Activated T-helper 9 cell treated with anti-CD3 and anti-CD28 coated beads, Interleukin-2, amount 50 U/mL, for 16 hours (primary cell): ENCODE measurements at regions not wholly inside any gene's neighbourhood (a gene's known extent, or its start where the extent isn't known, plus 50 kb on each side); places are given as distances from the start of the nearest gene placed in this dataset.
A peak's percentile ranks its signal among the peaks of the same experiment; 100 is the strongest.

ENCODE experiments used
- DNase-seq: peaks from one replicate; pipeline ENCODE4 v3.0.0-alpha.2; 2020; ENCODE audit warnings: low read depth

DNA sequence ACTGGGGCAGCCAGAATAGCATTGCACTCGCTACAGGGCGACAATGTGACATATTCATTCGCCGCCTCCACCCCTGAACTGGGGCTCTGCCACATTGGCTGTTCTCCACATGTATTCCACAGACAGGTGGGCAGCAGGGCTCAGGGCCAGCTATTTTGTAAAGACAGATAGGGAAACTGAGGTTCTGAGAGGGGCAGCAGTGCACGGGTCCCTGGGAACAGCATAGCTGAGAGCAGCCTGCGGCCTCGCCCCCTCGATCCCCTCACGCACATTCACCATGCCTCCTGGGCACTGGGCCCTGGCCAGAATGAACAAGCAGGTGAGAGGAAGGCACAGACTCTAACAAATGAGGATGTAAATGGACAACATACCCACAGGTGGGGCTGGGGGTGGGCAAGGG is 75.0 kb upstream of the SPATA12 start:
- DNase-seq = no peak

DNA sequence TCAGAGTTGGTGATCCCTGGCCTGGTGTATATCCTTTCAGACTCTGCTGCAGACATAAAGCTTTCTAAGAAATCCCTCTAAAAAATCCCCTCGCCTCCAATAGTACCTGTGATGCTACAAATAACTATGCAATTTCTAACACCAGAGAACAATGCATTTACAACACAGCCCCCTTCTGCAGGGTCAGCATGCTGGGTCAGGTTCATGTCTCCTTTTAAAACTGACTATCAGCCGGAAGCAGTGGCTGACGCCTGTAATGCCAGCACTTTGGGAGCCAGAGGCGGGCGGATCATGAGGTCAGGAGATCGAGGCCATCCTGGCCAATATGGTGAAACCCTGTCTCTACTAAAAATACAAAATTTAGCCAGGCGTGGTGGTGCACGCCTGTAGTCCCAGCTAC is 77.0 kb upstream of the SPATA12 start:
- DNase-seq = no peak

DNA sequence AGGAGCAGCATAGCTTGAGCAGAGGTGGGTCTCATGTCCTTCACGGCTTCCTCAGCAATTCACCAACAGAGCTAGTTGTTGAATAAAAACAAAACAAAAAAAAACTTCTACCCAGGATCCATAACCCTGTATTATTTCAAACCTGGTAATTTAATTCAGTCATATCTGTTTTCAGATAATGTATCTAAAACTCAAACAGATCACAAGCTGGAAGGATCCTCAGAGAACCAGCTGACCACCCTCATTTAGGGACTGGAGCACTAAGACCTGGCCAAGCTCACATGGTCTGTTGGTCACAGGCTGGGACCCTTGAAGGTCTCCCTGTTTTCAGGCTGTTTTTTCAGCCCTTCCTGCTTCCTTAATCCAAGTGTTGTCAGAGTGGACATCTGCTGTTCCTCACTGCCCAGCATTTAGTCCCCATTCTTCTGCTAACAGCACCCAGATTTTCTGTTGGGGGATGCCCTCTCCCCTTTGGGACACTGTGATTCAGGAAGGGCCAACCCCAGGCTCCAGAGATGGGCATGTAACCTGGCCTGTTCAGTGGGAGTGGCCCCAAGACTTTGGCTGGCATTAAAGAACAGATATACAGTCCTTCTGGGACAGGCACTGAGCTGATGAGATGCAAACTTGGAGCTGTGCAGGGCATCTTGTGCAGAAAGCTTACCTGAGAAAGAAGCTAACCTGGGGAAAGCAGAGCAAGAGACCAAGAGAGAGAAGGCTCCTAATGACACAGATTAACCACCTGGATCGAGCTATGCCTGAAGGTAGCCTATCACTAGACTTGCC is 78.8 kb upstream of the SPATA12 start:
- no peak for DNase-seq

DNA sequence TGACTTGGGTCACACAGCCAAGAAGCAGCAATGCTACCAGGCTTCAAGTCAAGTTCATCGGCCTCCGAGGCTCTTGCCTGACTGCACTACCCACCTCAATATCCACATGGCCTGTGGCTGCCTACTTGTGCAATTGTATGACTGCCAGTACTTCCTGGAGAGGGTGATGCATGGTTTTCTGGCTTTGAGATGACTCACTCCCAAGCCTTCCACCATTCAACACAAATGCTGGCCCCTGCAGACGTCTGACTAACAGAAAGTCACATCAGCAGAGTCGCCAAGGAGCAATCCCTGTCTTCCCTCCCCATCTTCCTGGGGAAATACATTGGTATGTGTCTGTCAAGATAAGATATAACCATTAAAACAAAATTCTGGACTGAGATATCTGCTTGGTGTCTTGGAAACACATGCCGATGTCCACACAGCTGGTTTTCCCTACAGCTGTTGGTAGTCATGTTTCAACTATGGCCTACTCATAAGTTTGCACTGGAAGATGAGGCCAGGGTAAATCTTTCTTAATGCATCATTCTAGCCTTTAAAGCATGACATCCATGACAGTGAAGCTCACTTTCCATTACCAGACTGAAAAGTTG is 79.6 kb upstream of the SPATA12 start:
- peak; percentile 28 for DNase-seq

DNA sequence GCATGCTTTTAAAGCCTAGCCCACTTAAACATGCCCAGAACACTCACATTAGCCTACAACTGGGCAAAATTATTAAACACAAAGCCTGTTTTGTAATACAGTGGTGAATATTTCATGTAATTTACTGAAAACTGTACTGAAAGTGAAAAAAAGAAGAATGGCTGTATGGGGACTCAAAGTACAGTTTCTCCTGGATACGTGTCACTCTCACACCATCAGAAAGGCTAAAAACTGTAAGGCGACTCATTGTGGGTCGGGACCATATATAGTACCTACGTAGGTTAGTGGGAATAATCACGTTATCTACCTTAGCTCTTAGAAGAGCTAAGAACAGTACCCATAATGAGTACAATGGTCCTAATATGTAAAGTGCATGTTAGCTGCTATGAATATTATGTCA is 80.2 kb upstream of the SPATA12 start:
- DNase-seq = no peak

DNA sequence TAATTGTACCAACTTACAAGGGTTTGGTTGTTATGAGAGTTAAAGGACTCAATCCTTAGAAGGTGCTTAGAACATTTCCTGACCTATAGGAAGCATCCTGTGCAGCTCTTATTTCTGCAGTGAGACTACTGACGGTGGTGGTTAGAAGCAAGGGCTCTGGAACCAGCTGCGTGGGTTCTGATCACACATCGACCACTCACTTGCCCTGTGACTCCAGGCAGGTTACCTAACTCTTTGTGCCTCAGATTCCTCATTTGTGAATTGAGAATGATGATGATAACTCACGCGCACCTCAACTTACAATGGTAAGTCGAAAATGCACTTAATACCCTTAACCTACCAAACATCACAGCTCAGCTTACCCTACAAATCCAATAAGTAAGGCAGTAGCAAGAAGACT is 80.7 kb upstream of the SPATA12 start:
- DNase-seq = no peak

DNA sequence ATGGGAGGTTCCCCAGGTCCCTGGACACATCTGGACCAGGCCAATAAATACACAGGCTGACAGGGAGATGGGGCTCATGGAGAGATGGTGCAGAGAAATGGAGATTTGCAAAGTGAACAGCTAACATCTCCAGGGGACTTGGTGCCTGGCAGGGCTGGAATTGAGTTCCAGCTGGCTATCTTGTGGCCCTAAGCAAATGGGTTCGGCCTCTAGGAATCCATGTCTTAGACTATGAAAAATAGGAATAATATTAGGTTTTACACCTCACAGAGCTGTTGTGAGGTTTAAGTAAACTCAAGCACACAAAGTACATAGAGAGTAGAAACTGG is 82.9 kb upstream of the SPATA12 start:
- no peak for DNase-seq

DNA sequence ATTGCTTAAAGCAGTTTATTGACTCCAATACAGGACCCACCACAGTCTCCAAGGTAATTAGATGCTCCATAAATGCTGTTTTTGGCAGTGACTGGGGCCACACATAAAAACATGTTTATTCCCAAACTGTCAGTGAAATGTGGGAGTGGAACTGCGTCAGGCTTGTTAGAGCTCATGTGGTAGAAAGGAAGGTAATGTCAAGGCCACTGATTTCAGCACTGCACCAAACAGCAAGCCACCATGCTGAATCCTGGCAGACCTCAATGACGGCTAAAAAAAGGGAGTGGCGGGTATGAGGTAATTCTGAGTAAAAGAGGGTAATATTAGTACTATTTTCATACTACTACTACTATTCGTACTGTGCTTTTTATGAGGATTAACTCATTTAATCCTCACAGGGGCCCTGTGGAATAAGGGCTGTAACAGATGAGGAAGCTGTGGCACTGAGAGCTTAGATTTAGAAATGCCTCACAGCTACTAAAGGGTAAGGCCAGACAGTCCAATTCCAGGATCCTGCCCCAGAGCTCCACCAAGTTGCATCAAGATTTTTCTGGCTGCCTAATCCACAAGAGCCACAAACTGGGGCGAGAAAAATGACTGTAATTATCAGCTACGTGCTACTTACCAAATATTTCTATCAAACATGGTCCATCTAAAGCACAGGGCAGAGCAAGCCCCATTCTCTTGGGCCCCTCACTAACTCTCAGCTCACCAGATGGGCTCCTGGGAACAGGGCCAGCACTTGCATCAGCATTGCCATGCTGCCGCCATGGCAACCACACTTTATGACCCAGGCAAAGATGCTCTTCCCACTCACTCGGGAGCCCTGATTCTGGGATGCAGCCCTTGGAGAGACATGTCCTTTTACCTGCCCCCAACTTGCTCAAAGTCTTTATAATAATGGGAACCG is 83.6 kb upstream of the SPATA12 start:
- DNase-seq = no peak

DNA sequence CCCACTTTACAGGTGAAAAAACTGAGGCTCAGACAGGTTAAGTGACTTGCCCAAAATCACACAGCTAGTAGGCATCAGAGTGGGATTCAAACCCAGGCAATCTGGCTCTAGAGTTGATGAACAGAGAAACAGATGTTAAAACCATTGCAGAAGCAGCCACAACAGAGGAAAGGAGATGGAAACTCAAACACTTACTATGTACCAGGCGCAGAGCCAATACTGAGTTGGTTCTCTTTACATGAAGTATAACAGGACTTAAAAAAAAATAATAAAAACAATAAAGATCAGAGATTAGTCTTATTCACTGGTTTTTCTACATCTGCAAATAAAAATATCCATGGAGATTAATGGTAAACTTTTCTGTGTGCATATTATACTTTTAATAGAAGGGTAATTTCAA is 84.9 kb upstream of the SPATA12 start:
- DNase-seq = no peak

DNA sequence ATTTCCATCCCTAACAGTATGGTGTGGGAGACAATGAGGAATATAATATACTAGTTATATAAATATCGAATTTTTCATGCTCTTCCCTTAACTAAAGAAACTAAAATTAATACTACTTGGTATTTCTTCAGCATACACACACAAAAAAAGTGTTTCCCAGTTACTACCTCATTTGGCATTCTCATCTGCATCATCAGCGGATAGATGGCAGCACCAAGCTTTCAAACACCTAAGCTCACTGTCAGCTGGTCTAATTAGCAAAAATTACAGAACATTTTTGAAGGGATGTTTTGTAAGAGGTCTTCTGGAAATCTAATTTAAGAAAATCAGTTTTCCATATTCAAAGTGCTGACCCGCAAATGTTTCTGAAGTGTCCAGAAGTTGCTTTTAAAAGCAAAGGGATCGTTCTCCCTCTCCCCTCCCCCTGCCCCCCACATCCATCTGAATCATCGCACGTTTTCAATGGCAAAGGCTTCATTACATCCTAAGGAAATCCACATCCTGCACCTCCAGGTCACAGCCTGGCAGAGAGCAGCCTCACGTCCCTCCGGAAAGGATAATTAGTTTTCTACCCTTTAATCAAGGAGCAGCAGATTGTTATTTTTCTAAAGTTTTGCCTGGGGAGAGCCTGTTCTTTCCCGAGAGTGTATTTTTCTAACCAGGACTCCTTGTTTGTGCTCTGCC is 86.1 kb upstream of the SPATA12 start:
- no peak for DNase-seq

DNA sequence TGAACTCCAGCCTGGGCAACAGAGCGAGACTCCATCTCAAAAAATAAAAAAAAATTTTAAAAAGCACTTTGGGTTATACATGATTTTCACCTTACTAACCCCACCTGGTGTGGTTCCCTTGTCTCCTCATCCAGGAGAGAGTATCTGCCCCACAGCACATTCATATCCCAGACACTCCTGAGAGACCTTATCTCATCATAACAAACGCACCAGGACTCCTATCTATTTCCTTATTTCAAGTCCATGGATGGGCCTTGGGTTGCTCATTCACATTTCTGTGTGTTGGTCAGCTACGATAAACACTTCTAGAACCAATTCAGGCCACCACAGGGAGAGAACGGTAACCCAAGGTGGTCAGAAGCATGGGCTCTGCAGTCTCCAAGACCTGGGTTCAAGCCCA is 88.6 kb upstream of the SPATA12 start:
- DNase-seq = no peak

DNA sequence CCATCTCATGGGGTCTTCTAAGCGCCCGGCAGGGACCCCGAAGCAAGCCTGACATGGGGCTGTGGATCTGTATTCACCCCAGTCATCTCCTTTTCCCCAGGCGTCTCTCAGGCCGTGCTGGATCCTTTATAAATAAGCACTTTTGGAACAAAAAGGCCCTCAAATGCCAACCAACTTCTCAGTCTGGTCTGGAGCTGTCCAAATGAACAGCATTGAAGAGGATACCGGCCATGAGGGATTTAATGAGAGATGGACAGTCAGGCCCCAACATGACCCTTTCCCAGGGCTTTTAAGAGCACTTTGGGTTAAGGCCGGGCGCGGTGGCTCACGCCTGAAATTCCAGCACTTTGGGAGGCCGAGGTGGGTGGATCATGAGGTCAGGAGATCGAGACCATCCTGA is 89.2 kb upstream of the SPATA12 start:
- no peak for DNase-seq

DNA sequence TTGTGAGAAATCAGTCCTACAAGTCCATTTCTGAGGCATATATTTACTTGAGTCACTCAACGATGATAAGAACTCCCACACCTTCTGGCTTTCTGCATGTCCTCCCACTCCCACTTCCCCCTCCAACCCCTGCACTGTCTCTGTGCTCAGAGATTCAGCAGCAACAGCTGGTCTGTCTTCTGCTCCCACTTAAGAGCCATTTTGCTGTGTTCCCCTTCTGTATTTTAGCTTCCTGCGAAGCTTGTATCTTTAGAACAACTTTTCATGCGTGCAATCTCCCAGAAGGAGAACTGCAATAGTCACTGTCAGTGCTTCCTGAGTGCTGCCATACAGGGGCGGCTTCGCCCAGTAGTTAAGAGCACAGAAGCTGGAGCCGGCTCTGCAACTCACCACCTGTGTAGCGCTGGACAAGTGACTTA is 90.0 kb upstream of the SPATA12 start:
- DNase-seq = no peak

DNA sequence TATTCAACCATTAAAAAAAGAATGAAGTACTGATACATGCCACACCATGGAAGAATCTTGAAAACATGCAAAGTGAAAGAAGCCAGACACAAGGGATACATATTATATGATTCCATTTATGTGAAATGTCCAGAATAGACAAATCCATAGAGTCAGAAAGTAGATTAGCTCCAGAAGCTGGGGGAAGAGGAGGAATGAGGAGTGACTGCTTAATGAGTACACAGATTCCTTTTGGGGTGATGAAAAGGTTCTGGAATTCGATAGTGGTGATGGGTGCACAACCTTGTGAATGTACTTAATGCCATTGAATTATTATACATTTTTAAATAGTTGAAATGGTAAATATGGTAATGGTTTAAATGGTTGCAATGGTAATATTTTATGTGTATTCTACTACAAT is 90.6 kb upstream of the SPATA12 start:
- DNase-seq = no peak

DNA sequence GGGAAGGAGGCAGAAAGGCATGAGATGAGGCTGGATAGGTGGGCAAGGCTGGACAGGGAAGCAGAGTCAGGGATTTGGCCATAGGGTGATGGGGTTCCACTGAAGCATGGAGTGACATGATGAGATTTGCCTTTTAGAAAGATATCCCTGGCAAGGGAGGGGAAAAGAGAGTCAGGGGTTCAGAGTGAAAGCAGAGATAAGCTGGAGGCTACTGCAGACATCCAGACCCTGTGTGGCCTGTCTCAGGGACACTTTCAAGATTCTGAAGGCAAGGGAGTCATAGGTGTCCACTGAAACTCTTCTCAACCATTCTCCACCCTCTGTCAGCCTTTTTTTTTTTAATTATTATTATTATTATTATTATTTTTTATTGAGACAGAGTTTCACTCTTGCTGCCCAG is 94.0 kb upstream of the SPATA12 start:
- DNase-seq = no peak

DNA sequence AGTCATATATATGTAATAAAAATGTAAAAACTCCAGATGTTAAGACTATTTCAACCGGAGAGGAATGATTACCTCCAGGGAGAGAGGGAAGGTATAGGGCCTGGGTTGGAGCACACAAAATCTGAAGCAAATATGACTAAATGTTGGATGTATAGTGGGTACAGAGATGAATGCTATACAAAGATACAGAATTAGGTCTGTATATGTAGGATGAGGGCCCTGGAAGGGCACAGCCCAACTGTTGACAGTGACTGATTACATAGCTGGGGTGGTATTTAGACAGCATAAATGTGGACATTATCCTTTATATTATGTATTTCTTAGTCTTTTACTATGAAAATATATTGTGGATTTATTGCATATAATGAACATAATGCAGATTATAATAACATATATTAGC is 94.4 kb upstream of the SPATA12 start:
- DNase-seq = no peak

DNA sequence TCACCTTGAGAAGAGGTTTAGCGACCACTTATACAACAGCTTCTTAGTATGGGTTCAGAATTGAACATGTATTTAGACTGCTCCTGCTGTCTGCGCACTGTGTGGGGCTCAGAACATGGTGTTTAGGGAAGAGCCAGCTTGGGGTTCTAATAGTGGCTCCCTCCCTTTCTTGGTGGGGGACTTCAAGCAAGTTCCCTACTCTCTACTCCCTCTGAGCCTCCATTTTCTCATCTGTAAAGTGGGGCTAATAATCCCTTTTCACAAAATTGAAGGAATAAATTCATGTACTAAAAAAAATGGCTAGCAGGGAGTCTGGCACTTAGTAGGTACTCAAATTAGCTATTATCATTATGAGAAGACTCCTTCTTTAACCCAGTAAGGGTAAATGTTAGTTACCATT is 97.5 kb upstream of the SPATA12 start:
- DNase-seq = no peak

DNA sequence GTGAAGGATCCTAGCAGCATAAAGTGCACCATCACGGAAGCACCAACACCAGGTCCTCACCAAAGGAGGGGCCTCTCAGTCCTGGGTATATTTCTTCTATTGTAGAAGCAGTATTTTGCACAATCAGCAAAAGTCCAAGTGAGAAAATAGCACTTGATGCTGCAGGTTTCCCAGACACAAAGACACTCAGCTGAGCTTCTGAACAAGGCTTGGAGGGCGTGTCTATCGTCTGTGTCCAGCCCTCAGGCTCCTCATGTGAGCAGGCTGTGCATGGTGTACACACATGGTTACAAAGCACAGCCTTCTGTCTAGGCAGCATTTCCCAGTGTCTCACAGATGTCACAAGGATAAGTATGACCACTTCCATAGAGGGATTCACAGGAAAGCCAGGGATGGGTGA is 98.3 kb upstream of the SPATA12 start:
- DNase-seq = no peak

DNA sequence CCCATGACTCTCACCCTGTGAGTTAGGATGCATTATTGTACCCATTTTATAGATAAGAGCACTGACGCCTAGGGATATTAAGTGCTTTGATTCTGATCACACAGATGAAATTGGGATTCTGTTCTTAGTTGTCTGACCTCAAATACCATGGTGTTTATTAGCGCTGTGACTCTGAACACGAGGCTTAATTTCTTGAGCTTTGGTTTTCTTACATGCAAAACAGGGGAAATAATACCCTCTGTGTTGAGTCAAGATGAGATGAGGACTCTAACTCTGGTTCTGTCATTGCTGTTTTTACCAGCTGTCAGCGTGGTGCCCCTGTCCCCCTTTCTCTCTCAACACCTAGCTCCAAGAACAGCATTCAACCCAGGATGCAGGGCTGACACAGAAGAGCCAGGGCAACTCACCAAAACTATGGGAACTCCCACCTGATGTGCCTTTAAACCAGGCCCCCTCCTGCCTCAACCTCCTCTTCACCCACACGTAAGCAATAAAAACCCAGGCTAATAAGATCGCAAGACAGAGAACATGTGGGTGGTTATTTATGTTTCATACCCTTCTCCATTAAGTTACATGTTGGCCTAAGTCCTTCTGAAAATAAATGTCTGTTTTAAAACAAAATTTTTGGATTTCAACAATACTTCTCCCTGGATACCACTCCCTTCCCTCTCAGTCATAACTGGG is 100.1 kb upstream of the SPATA12 start:
- no peak for DNase-seq

DNA sequence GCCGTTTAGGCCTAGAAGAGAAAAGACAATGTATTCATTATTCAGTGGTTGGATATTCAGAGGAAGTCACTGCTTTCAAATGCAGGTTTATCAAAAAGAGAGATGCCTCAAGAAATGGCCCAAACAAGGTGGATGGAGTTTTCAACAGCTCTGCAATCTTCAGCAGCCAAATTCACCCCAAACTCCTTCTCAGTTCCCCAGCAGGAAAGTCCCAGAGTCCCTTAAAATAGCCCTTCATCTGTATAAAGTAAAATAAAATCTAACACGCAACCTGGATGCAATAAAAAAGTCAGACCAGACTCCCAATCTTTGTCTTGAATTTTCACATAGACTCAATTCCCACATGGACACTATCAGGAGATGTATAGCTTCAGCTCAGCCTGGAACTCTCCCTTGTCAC is 101.6 kb upstream of the SPATA12 start:
- DNase-seq = no peak

DNA sequence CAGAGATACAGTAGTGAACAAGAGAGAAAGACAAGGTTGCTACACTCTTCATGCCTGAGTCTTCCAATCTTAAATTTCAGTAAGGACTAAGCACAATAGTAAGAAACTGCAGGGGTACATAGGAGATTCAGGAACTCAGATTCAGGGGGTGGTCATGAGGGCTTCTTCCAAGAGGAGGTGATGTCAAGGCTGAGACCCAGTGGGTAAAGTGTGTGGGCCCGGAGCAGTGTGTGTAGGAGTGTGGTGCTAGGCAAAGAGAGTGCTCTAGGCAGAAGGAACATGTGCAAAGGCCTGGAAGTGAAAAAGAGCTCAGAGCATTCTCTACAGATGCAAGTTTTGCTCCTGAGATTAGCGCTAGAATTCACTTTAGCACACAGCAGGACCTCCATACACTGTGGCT is 102.9 kb upstream of the SPATA12 start:
- no peak for DNase-seq

DNA sequence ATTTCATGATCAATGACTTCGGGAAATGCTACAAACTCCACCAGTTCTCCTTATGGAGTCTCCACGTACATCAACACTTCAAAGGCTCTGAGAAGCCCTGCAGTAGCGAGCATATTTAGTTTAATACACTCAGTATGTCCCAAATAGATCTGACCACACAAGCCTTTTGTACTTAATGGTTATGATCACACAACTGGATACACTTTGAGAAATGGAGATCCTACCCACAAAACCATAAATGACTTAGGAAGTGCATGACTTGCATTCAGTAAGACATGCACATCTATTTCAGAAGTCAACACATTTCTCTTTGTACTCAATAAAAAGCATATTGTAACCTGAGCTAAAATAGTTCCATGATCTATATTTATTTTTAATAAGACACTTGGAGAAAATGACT is 103.6 kb upstream of the SPATA12 start:
- DNase-seq = no peak
